ENCODE measurements at regions not wholly inside any gene's neighbourhood (a gene's known extent, or its start where the extent isn't known, plus 50 kb on each side); places are given as distances from the start of the nearest gene placed in this dataset.

DNA sequence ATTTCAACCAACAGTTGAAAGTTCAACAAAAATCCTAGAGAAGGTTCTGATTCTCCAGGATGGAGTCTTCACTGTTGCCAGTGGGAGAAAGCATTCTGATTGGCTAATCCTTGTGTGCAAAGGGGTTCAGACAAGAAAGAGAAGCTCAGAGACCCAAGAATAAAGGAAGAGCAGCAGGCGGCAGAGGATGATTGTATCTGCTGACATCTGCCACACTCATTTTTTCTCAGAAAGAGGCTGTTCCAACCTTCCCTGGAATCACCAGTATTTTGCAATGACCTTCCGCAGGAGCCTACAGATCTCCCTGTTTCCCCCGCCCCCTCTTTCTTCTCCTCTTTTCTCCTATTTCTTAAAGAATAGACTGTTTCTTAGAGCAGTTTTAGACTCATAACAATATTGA, 376.7 kb downstream of the CDH26 start:
- POLR2A ChIA-PET, result no interaction called here
- DNase-seq (ENCODE audit: low read depth, low spot score), result no peak
- Histone ChIP-seq H3K36me3 (ENCODE audit: control insufficient read depth, insufficient read depth, low read length) (no peaks in the 10 kb centered on the region), H3K27ac (ENCODE audit: low read length) (no peak overlapping the region), H3K4me3 (ENCODE audit: low read depth in 2 of 2, low read length in 2 of 2) (no peak overlapping the region), H3K4me1 (ENCODE audit: control insufficient read depth, insufficient read depth, low read length) (no peaks in the 10 kb centered on the region), H3K27me3 (ENCODE audit: control insufficient read depth, insufficient read depth, low read length) (peaks cover 2% of the 10 kb centered on the region; the same call in 1 of the 2 replicates), H3K9me3 (ENCODE audit: control insufficient read depth, insufficient read depth, low read depth, low read length) (no peaks in the 10 kb centered on the region)
- intact Hi-C loops (cut with micrococcal nuclease; ENCODE audit: unreplicated experiment) (no loop called here), in situ Hi-C loops (cut with HindIII; ENCODE audit: low pct_unique_long_range_greater_than_20kb, low sequenced_read_pairs) (no loop called here)
- no TSS peak for BruUV-seq (replicated peaks)
- no peak for ATAC-seq
- no peak for TF ChIP-seq SIN3A (IDR thresholded peaks at IDR 0.05; ENCODE audit: borderline replicate concordance, insufficient read depth, low read depth, low read length)
- no peak for TF ChIP-seq CTCF (IDR thresholded peaks at IDR 0.05)
- no peak for TF ChIP-seq REST (IDR thresholded peaks at IDR 0.05; ENCODE audit: insufficient read depth in 1 of 2, low read depth in 2 of 2, low read length in 1 of 2)
- TF ChIP-seq TCF7L2 (IDR thresholded peaks at IDR 0.05; ENCODE audit: low read depth, low read length), result no peak
- no peak for TF ChIP-seq POLR2AphosphoS5 (IDR thresholded peaks at IDR 0.05; ENCODE audit: low read depth, low read length)
- CTCF ChIA-PET, result no interaction called here

GRCh38 chr20:60338556-60338955, 380.3 kb downstream of the CDH26 start:
- no peak overlapping the region for H3K27ac ChIP-seq (ENCODE audit: low read length)
- intact Hi-C loops (cut with micrococcal nuclease; ENCODE audit: unreplicated experiment), result no loop called here
- POLR2A ChIA-PET, result no interaction called here
- no peaks in the 10 kb centered on the region for H3K4me1 ChIP-seq (ENCODE audit: control insufficient read depth, insufficient read depth, low read length)
- no TSS peak for BruUV-seq (replicated peaks)
- DNase-seq (ENCODE audit: low read depth, low spot score) (no peak), ATAC-seq (no peak)
- TF ChIP-seq TCF7L2 (IDR thresholded peaks at IDR 0.05; ENCODE audit: low read depth, low read length), result no peak
- TF ChIP-seq REST (IDR thresholded peaks at IDR 0.05; ENCODE audit: insufficient read depth in 1 of 2, low read depth in 2 of 2, low read length in 1 of 2), result no peak
- TF ChIP-seq CTCF (IDR thresholded peaks at IDR 0.05), result no peak
- no peak for TF ChIP-seq POLR2AphosphoS5 (IDR thresholded peaks at IDR 0.05; ENCODE audit: low read depth, low read length)
- TF ChIP-seq SIN3A (IDR thresholded peaks at IDR 0.05; ENCODE audit: borderline replicate concordance, insufficient read depth, low read depth, low read length), result no peak
- in situ Hi-C loops (cut with HindIII; ENCODE audit: low pct_unique_long_range_greater_than_20kb, low sequenced_read_pairs), result no loop called here
- H3K27me3 ChIP-seq (ENCODE audit: control insufficient read depth, insufficient read depth, low read length), result peaks cover 2% of the 10 kb centered on the region; the same call in 1 of the 2 replicates
- H3K4me3 ChIP-seq (ENCODE audit: low read depth in 2 of 2, low read length in 2 of 2), result no peak overlapping the region
- H3K9me3 ChIP-seq (ENCODE audit: control insufficient read depth, insufficient read depth, low read depth, low read length), result no peaks in the 10 kb centered on the region
- CTCF ChIA-PET, result no interaction called here
- no peaks in the 10 kb centered on the region for H3K36me3 ChIP-seq (ENCODE audit: control insufficient read depth, insufficient read depth, low read length)

All from Panc1 (cell line).